AG04449 (cell line): ENCODE measurements at regions not wholly inside any gene's neighbourhood (a gene's known extent, or its start where the extent isn't known, plus 50 kb on each side); places are given as distances from the start of the nearest gene placed in this dataset.

Experiments
- CTCF ChIA-PET: fragments of 350-600 bp; formaldehyde crosslinking; extraction: SDS; loops from one replicate; lab custom pipeline; 2021; ENCODE audit warnings: antibody characterized with exemption; lab: Yijun Ruan, JAX
- POLR2A ChIA-PET: fragments of 400-600, 350-600 bp; formaldehyde crosslinking; extraction: SDS; loops from one replicate; lab custom pipeline; 2020; ENCODE audit warnings: antibody characterized with exemption, inconsistent platforms; lab: Yijun Ruan, JAX
- DNase-seq: peaks from one replicate; pipeline ENCODE4 v3.0.0-alpha.2; 2010; ENCODE audit warnings: low read depth, low spot score
- H3K4me3 ChIP-seq: 2 replicates; pipeline ENCODE4 v1.5.1; 2011; ENCODE audit warnings: low read depth, mild to moderate bottlenecking, control low read depth, low read length
- TF ChIP-seq, protein P1 (sequence below): IDR thresholded peaks from one replicate; pipeline ENCODE4 v1.5.1; 2011; ENCODE audit warnings: mild to moderate bottlenecking, moderate library complexity, low read length, control low read depth, inconsistent platforms; ENCODE audit not compliant: insufficient read depth; ENCODE audit errors: missing control alignments

DNA sequence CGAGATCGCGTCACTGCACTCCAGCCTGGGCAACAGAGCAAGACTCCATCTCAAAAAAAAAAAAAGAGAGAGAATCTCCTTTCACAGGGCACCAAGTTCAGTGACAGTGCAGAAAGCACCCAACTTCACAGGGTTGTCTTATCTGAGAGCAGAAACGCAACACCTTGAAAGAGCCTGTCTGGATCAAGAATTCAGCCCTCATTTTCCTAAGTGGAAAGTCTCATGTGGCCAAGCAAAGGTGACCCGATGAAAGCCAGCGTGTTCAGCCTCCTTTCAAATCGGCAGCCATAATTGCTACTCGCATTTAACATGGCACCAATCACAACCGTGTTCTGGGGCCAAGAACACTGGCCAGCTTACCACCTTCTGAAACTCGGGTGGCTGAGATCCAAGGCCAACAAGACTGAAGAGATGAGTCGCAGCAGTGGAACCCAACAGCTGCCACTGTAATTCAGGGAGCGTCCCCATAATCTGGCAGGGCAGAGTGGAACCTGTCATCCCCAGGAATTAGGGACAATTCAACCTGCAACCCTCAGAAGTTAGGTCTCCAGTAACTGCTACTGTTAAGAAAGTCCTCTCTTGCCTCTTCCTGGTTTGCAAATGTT is 536.7 kb upstream of the JARID2 start:
- TF ChIP-seq, protein P1, sequence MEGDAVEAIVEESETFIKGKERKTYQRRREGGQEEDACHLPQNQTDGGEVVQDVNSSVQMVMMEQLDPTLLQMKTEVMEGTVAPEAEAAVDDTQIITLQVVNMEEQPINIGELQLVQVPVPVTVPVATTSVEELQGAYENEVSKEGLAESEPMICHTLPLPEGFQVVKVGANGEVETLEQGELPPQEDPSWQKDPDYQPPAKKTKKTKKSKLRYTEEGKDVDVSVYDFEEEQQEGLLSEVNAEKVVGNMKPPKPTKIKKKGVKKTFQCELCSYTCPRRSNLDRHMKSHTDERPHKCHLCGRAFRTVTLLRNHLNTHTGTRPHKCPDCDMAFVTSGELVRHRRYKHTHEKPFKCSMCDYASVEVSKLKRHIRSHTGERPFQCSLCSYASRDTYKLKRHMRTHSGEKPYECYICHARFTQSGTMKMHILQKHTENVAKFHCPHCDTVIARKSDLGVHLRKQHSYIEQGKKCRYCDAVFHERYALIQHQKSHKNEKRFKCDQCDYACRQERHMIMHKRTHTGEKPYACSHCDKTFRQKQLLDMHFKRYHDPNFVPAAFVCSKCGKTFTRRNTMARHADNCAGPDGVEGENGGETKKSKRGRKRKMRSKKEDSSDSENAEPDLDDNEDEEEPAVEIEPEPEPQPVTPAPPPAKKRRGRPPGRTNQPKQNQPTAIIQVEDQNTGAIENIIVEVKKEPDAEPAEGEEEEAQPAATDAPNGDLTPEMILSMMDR: no peak
- POLR2A ChIA-PET: no interaction called here

DNA sequence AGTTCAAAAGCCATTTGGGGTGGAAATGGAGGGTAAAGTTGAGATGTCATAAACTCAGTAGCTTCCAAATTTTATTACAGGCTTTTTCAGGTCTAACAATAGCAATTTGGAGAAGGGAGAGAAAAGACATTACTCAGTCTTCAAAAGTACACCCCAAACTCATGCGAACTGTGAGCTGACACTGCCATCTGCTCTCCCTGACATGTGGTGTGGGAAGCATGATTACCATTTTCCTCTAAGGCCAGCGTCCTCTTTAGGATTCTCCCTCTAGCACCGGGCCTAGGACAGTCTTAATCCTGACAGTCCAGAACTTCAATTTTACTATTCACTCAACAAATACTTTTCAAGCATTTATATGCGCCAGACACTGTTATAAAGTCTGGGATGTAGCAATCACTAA is 536.0 kb upstream of the JARID2 start:
- POLR2A ChIA-PET: no interaction called here
- TF ChIP-seq, protein P1: no peak
- no peak for DNase-seq

More for the DNA sequence above, 536.7 kb upstream of the JARID2 start:
- H3K4me3 ChIP-seq: no peak overlapping the region
- CTCF ChIA-PET: interaction anchor here (1.0 kb wide), 1 partner anchor 10 kb away, joined by 3 read pairs; no protein-coding TSS in a partner anchor
- no peak for DNase-seq

DNA sequence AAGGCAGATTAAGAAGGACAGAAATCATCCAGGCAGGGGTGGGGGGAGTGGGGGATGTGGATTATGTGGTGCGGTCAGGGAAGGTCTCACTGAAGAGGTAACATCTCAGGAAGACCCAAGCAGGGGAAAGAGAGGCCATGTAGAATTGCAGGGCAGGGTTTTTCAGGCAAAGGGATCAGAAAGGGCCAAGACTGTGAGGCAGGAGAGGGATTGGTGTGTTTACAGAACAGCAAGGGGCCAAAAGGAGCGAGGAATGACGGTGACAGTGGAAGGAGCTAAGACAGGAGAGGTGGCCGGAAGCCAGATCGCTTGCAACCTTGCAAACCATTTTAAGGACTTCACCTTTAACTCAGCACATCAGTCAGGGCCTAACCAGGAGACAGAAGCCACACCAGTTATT is 535.4 kb upstream of the JARID2 start:
- CTCF ChIA-PET: interaction anchor here (0.9 to 2.5 kb wide), 5 partner anchors 12 to 56 kb away, joined by 3 to 10 read pairs (median 4); no protein-coding TSS in a partner anchor
- TF ChIP-seq, protein P1: no peak
- no peak for DNase-seq
- H3K4me3 ChIP-seq: no peak overlapping the region
- POLR2A ChIA-PET: no interaction called here

More for the DNA sequence above, 536.0 kb upstream of the JARID2 start:
- no peak overlapping the region for H3K4me3 ChIP-seq
- CTCF ChIA-PET: interaction anchor here (1.0 kb wide), 1 partner anchor 57 kb away, joined by 4 read pairs; no protein-coding TSS in a partner anchor

DNA sequence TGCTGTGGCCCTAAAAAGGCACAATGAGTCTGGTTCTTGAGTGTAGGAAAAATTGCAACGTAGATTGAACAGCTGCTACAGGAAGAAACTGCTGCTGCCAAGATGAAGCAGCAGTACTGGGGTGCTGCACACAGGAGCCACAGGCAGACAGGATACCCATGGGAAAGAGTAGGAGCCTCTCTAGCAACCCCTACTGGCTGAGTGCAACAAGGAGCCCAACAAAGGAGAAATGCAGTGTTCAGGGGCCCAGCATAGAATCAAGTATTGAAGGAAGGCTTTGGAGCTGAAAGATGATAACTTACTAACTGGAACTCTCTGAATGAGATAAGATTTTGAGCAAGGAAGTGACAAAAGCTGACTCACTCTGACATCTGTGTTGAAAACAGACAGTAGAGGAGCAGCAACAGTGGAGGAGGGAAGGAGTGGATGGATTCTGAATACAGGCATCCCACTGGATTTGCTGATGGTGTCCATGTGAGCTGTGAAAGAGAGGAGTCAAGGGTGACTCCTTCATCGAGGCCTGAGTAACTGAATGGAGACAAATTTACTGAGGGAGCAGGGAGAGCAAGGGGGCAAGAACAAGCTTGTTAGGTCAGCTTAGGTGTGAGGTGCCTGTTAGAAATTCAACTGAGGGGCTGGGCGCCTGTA is 534.7 kb upstream of the JARID2 start:
- DNase-seq: no peak
- ChIA-PET CTCF (interaction anchor here (0.8 to 2.5 kb wide), 11 partner anchors 8 to 501 kb away, joined by 3 to 10 read pairs (median 4); no protein-coding TSS in a partner anchor), POLR2A (no interaction called here)
- H3K4me3 ChIP-seq: no peak overlapping the region
- TF ChIP-seq, protein P1: peak; percentile 53

DNA sequence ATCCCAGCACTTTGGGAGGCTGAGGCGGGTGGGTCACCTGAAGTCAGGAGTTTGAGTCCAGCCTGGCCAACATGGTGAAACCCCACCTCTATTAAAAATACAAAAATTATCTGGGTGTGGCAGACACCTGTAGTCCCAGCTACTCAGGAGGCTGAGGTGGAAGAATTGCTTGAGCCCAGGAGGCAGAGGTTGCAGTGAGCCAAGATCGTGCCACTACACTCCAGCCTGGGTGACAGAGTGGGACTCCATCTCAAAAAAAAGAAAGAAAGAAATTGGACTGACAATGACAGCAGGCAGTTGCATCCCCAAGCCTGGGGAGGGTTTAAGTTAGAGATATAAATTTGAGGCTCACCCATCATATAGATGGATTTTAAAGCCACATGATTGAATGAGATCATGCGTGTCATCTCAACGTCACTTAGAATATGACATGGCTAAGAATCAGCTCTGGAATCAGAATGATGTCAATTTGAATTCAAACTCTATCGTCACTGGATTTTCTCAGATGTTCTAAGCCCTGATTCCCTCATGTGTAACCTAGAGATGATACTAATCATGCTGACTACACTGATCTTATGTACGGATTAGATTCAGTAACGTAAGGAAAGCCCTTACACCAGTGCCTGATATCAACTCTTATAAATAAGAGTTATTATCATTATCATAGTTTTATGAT is 534.0 kb upstream of the JARID2 start:
- POLR2A ChIA-PET: no interaction called here
- no peak overlapping the region for H3K4me3 ChIP-seq
- TF ChIP-seq, protein P1: no peak
- DNase-seq: no peak
- CTCF ChIA-PET: interaction anchor here (0.8 to 2.5 kb wide), 8 partner anchors 10 to 502 kb away, joined by 3 to 10 read pairs (median 4); no protein-coding TSS in a partner anchor
